ENCODE measurements at regions not wholly inside any gene's neighbourhood (a gene's known extent, or its start where the extent isn't known, plus 50 kb on each side); places are given as distances from the start of the nearest gene placed in this dataset.

- DNase-seq: no peak
These were observed 393.4 kb downstream of the ZNF608 start for GRCh38 chr5:124353016-124353415.

GRCh38 chr5:124352312-124352711, 394.1 kb downstream of the ZNF608 start:
- no peak for DNase-seq

- no peak for DNase-seq
These were observed 396.5 kb downstream of the ZNF608 start for GRCh38 chr5:124349931-124350330.

- DNase-seq: no peak
These were observed 403.0 kb downstream of the ZNF608 start for GRCh38 chr5:124343451-124343867.

GRCh38 chr5:124342986-124343385, 403.5 kb downstream of the ZNF608 start:
- no peak for DNase-seq

GRCh38 chr5:124342584-124342983, 403.9 kb downstream of the ZNF608 start:
- no peak for DNase-seq

- no peak for DNase-seq
These were observed 404.4 kb downstream of the ZNF608 start for GRCh38 chr5:124342027-124342471.

GRCh38 chr5:124341066-124341858, 405.2 kb downstream of the ZNF608 start:
- no peak for DNase-seq

GRCh38 chr5:124337996-124338395, 408.4 kb downstream of the ZNF608 start:
- DNase-seq: no peak

GRCh38 chr5:124333298-124333979, 413.0 kb downstream of the ZNF608 start:
- no peak for DNase-seq

GRCh38 chr5:124332273-124332672, 414.2 kb downstream of the ZNF608 start:
- DNase-seq: no peak

GRCh38 chr5:124330595-124331220, 415.7 kb downstream of the ZNF608 start:
- DNase-seq: no peak

- no peak for DNase-seq
These were observed 418.2 kb downstream of the ZNF608 start for GRCh38 chr5:124328201-124328600.

- no peak for DNase-seq
These were observed 427.8 kb downstream of the ZNF608 start for GRCh38 chr5:124318661-124319060.

- no peak for DNase-seq
These were observed 429.0 kb downstream of the ZNF608 start for GRCh38 chr5:124317451-124317850.

GRCh38 chr5:124315741-124316415, 430.6 kb downstream of the ZNF608 start:
- DNase-seq: no peak

GRCh38 chr5:124310453-124310852, 436.0 kb downstream of the ZNF608 start:
- no peak for DNase-seq

- DNase-seq: no peak
These were observed 437.0 kb downstream of the ZNF608 start for GRCh38 chr5:124309241-124309980.

- no peak for DNase-seq
These were observed 443.1 kb downstream of the ZNF608 start for GRCh38 chr5:124303366-124303765.

- DNase-seq: no peak
These were observed 443.9 kb downstream of the ZNF608 start for GRCh38 chr5:124302533-124302932.

GRCh38 chr5:124301850-124302249, 444.6 kb downstream of the ZNF608 start:
- no peak for DNase-seq

- no peak for DNase-seq
These were observed 445.4 kb downstream of the ZNF608 start for GRCh38 chr5:124300815-124301621.
